SK-N-MC (cell line): ENCODE measurements at regions not wholly inside any gene's neighbourhood (a gene's known extent, or its start where the extent isn't known, plus 50 kb on each side); places are given as distances from the start of the nearest gene placed in this dataset.

ENCODE experiments used
- DNase-seq: peaks from one replicate; pipeline ENCODE4 v3.0.0-alpha.2; 2011; ENCODE audit warnings: low read depth, low spot score
- H3K27ac ChIP-seq: fragments of 200-600 bp; sonication (generic); 2 replicates; pipeline ENCODE4 v1.5.1; 2016; ENCODE audit warnings: mixed run types
- H3K36me3 ChIP-seq: fragments of 200-600 bp; sonication (generic); 2 replicates; pipeline ENCODE4 v1.6.1; 2017; ENCODE audit warnings: antibody characterized with exemption, low read length, mixed read lengths; ENCODE audit not compliant: insufficient read depth
- H3K4me3 ChIP-seq: fragments of 200-600 bp; sonication (generic); 2 replicates; pipeline ENCODE4 v1.5.1; 2016
- H3K9ac ChIP-seq: fragments of 200-600 bp; sonication (generic); 2 replicates; pipeline ENCODE4 v1.8.0; 2017; ENCODE audit warnings: mixed run types, mixed read lengths; ENCODE audit not compliant: insufficient read length
- H3K9me3 ChIP-seq: fragments of 200-600 bp; sonication (generic); 2 replicates; pipeline ENCODE4 v1.6.1; 2017; ENCODE audit warnings: low read depth, mild to moderate bottlenecking, antibody characterized with exemption, low read length, moderate library complexity, mixed read lengths
- EZH2 ChIP-seq: fragments of 200-600 bp; sonication (generic); IDR thresholded peaks from one replicate; pipeline ENCODE4 v1.6.1; 2017; ENCODE audit warnings: antibody characterized with exemption
- FOXP2 ChIP-seq: optimal IDR thresholded peaks from 2 replicates; pipeline ENCODE3; 2011; ENCODE audit warnings: mild to moderate bottlenecking, moderate library complexity; ENCODE audit not compliant: insufficient read depth; ENCODE audit errors: extremely low read length, control extremely low read depth
- POLR2AphosphoS5 ChIP-seq: IDR thresholded peaks from 2 replicates; pipeline ENCODE4 v1.6.1; 2012; ENCODE audit warnings: mild to moderate bottlenecking, low read depth, low read length, borderline replicate concordance

- no peak for TF ChIP-seq EZH2
- TF ChIP-seq FOXP2, result no peak
- no peak for TF ChIP-seq POLR2AphosphoS5
- Histone ChIP-seq H3K36me3 (no peaks in the 10 kb centered on the region), H3K27ac (no peak overlapping the region), H3K4me3 (no peak overlapping the region), H3K9me3 (no peaks in the 10 kb centered on the region), H3K9ac (no peak overlapping the region)
- no peak for DNase-seq
Observed at GRCh38 chr6:133055441-133055966, 185.7 kb upstream of the EYA4 start.

- H3K9me3 ChIP-seq, result no peaks in the 10 kb centered on the region
- no peak overlapping the region for H3K9ac ChIP-seq
- H3K27ac ChIP-seq, result no peak overlapping the region
- TF ChIP-seq POLR2AphosphoS5 (no peak), EZH2 (no peak), FOXP2 (no peak)
- H3K4me3 ChIP-seq, result no peak overlapping the region
- no peak for DNase-seq
- H3K36me3 ChIP-seq, result no peaks in the 10 kb centered on the region
Observed at GRCh38 chr6:133057352-133057751, 183.8 kb upstream of the EYA4 start.

GRCh38 chr6:133062077-133062476, 179.1 kb upstream of the EYA4 start:
- Histone ChIP-seq H3K4me3 (no peak overlapping the region), H3K9ac (no peak overlapping the region), H3K9me3 (no peaks in the 10 kb centered on the region), H3K27ac (no peak overlapping the region), H3K36me3 (no peaks in the 10 kb centered on the region)
- DNase-seq, result no peak
- no peak for TF ChIP-seq POLR2AphosphoS5
- TF ChIP-seq EZH2, result no peak

GRCh38 chr6:133062696-133063306, 178.4 kb upstream of the EYA4 start:
- no peak overlapping the region for H3K27ac ChIP-seq
- no peak overlapping the region for H3K9ac ChIP-seq
- TF ChIP-seq FOXP2 (no peak), EZH2 (no peak), POLR2AphosphoS5 (no peak)

DNA sequence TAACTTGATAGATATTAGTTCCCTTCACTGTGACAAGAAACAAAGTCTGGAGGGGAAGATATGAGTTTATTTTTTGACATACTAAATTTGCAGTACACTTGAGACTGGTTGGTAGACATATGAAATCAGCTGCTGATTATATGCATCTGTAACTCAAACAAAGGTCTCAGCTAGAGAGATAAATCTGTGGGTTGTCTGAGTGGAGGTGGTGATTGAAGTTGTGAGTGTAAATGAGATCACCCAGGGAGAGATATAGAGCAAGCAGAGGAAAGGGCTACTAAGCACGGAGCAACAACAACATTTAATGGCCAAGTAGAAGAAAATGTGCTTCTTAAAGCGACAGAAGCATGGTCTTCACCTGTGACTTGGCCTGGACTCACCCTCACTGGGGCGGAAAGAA, 173.2 kb upstream of the EYA4 start:
- no peak overlapping the region for H3K9ac ChIP-seq
- H3K27ac ChIP-seq, result no peak overlapping the region
- no peaks in the 10 kb centered on the region for H3K9me3 ChIP-seq
- H3K4me3 ChIP-seq, result no peak overlapping the region
- H3K36me3 ChIP-seq, result no peaks in the 10 kb centered on the region
- no peak for TF ChIP-seq EZH2
- no peak for TF ChIP-seq POLR2AphosphoS5
- TF ChIP-seq FOXP2, result no peak
- DNase-seq, result no peak

More at GRCh38 chr6:133062696-133063306, 178.4 kb upstream of the EYA4 start:
- Histone ChIP-seq H3K9me3 (no peaks in the 10 kb centered on the region), H3K4me3 (no peak overlapping the region), H3K36me3 (no peaks in the 10 kb centered on the region)
- DNase-seq, result no peak

DNA sequence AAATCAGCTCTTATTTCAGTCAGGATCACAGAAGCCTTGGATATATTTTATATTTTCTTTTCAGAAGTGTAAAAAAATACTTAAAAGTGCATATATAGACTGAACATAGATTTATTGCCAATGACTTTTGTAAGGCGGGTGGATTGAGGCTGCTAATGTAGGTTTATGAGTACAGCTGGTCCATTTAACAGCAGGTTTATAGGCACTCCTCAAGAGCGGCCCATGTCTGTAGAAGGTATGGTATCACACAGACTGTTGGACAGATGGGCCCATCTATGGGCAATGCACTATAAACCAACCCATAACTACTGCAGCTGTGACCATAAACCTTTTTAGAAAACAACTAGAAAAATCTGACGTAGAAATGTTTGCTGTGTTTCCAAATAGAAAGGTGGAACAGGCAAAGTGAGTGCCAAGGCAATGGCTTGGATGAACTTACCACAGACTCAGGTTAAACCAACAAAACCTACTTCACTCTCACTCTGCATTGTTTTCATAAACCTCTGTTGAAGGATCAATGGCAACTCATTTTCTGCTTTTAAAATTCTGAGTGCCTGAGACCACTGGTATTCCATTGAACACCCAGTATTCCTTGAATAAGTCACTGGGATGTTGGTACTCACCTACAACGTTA, 170.6 kb upstream of the EYA4 start:
- TF ChIP-seq FOXP2, result no peak
- no peak for TF ChIP-seq POLR2AphosphoS5
- no peak for TF ChIP-seq EZH2
- Histone ChIP-seq H3K9me3 (no peaks in the 10 kb centered on the region), H3K9ac (no peak overlapping the region), H3K27ac (no peak overlapping the region), H3K36me3 (no peaks in the 10 kb centered on the region), H3K4me3 (no peak overlapping the region)
- no peak for DNase-seq

GRCh38 chr6:133079901-133080300, 161.3 kb upstream of the EYA4 start:
- TF ChIP-seq POLR2AphosphoS5 (no peak), EZH2 (no peak), FOXP2 (no peak)
- no peaks in the 10 kb centered on the region for H3K9me3 ChIP-seq
- H3K27ac ChIP-seq, result no peak overlapping the region
- H3K4me3 ChIP-seq, result no peak overlapping the region
- no peaks in the 10 kb centered on the region for H3K36me3 ChIP-seq
- H3K9ac ChIP-seq, result no peak overlapping the region
- no peak for DNase-seq

DNA sequence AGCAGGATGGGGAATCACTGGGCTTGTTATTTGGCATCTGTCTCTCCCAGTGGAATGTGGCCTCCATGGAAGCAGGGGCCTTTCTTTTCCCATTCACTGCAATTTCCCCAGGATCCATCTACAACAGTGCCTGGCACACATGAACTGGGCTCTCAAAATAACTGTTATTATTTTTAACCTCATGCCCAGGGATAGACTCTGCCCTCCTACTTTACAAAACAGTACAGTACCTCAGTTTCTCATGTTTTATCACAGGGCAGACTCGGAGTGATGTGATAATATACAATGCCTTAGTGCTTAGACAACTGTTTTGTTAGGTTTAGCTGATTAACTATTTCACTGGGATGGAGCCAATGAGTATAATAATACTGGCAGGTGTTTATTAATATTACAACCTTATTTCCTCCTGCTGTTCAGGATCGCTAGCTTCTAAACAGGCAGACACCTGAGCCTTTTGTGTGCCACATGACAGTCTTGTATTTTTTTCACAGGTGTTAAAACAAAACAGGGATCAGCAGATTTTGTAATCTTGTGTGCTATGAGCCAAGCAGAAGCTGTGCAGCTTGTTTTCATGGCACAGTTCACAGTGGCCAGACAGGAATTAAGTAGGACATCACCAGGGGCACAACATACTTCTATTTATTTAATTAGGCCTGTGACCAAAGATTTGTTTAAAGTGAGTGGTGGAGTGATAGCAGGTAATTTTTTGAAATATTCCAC, 157.7 kb upstream of the EYA4 start:
- Histone ChIP-seq H3K4me3 (no peak overlapping the region), H3K9me3 (no peaks in the 10 kb centered on the region), H3K9ac (no peak overlapping the region), H3K27ac (no peak overlapping the region), H3K36me3 (no peaks in the 10 kb centered on the region)
- no peak for DNase-seq
- no peak for TF ChIP-seq FOXP2

GRCh38 chr6:133085471-133085870, 155.7 kb upstream of the EYA4 start:
- DNase-seq, result no peak
- no peak overlapping the region for H3K9ac ChIP-seq
- no peak overlapping the region for H3K27ac ChIP-seq
- no peak overlapping the region for H3K4me3 ChIP-seq
- no peaks in the 10 kb centered on the region for H3K36me3 ChIP-seq
- no peaks in the 10 kb centered on the region for H3K9me3 ChIP-seq
- no peak for TF ChIP-seq EZH2
- TF ChIP-seq FOXP2, result no peak
- no peak for TF ChIP-seq POLR2AphosphoS5
